ENCODE measurements at regions not wholly inside any gene's neighbourhood (a gene's known extent, or its start where the extent isn't known, plus 50 kb on each side); places are given as distances from the start of the nearest gene placed in this dataset.
"Not testable (repeated sequence)": the region's sequence is repeated elsewhere in the genome, so short reads cannot be mapped to it uniquely, and the experiment has no call there.

DNA sequence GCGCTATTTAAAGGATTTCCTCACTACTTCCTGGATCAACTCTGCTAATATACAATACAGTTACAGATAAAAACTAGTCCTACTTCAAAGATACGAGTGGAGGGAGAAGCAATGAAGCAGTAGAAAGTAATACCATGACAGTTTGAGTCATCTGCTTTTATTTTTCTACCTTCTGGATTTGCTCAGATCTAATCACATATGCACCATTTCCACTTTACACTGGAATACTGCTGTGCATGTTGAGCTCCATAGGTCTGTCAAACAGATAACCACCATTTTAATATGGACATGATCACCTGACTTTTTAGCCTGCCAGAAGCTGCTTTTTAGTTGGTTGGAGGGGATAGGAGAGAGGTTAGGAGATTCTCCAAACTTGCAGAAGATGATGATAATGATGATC lies 92.5 kb downstream of the MMUT start:
- H3K27ac ChIP-seq, result no peak overlapping the region
- no peak for DNase-seq (ENCODE audit: low read depth, low spot score)

DNA sequence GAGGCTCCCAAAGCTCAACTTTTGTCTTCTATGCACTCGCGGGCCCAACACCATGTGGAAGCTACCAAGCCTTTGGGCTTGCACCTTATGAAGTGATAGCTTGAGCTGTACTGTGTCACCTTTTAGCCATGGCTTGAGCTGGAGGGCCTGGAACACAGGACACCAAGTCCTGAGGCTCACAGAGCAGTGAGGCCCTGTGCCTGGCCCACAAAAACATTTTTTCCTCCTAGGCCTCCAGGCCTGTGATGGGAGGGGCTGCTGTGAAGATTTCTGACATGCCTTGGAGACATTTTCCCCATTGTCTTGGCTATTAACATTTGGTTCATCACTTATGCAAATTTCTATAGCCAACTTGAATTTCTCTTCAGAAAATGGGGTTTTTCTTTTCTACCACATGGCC lies 96.5 kb downstream of the MMUT start:
- no peak for DNase-seq (ENCODE audit: low read depth, low spot score)
- no peak overlapping the region for H3K27ac ChIP-seq

DNA sequence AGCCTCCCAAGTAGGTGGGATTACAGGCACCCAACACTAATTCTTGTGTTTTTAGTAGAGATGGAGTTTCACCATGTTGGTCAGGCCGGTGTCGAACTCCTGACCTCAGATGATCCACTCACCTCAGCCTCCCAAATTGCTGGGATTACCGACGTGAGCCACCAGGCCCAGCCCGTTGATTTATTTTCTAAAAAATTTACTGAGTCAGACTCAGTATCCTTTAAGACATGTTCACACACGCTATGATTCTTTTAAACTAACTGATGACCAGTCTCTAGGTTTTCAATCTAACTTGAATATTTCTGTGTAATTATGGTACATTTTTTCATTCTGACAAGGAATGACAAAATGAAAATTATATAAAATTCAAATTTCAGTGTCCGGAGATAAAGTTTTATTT lies 114.5 kb downstream of the MMUT start:
- DNase-seq (ENCODE audit: low read depth, low spot score), result no peak

DNA sequence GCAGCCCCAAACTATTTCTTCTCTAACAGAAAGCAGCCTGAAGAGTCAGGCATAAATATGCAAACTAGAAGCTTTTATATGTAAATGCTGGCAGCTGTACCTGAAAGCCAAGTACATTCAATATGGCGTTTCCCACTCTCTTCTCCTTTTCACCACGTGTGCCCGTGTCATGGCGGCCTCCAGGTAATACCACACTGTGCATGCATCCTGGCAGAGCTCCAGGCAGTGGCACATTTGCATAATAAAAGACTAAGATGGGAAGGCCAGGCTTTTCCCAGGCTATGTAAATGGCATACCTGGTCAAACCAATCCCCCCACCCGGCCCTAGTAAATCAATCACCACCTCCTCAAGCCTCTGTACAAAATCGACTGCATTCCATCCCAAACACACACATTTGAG lies 120.6 kb downstream of the MMUT start:
- no peak for DNase-seq (ENCODE audit: low read depth, low spot score)
- H3K27ac ChIP-seq, result no peak overlapping the region

More for the DNA sequence above, 114.5 kb downstream of the MMUT start:
- no peak overlapping the region for H3K27ac ChIP-seq

DNA sequence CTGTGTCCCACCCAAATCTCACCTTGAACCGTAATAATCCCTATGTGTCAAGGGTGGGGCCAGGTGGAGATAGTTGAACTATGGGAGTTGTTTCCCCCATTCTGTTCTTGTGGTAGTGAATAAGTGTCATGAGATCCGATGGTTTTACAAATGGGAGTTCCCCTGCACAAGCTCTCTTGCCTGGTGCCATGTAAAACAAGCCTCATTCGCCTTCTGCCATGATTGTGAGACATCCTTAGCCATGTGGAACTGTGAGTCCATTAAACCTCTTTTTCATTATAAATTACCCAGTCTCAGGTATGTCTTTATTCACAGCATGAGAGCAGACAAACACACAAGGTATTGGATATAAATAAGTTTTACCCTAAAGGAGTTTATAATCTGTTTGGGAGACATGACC lies 121.2 kb downstream of the MMUT start:
- DNase-seq (ENCODE audit: low read depth, low spot score), result no peak
- no peak overlapping the region for H3K27ac ChIP-seq

DNA sequence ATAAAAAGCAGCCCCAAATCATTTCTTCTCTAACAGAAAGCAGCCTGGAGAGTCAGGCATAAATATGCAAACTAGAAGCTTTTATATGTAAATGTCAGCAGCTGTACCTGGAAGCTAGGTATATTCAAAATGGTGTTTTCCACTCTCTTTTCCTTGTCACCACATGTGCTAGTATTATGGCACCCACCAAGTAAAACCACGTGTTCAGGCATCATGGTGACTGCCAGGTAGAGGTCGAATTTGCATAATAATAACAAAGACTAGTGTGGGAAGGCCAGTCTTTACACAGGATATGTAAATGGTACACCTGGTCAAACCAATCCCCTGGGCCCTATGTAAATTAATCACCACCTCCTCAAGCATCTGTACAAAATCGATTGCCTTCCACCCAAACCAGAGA lies 124.0 kb downstream of the MMUT start:
- no peak overlapping the region for H3K27ac ChIP-seq
- DNase-seq (ENCODE audit: low read depth, low spot score), result no peak

DNA sequence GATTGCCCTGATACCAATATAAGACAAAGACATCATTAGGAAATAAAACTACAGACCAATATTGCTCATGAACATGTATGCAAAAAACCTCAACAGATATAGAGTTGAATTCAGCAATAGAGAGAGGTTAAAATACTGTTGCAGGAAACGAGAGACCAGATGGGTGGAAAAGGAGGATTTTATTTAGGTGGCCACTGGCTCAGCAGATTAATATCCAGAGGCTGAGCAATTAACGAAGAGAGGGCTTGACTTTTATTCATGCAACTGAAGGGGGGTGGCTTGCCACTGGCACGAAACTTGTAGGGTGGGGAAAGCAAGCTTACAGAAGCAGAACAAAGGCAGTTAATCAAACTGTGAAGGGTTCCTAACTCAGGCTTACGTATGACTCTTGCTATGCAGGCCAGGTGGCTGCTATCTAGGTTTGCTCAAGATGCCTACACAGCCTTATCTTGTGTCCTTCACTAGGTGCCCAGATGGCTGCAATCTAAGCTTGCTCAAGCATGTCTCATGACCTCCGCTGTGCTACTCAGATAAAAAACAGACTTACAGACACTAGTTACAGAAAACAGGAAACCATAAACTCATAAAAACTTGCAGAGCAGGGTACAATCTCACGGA lies 126.4 kb downstream of the MMUT start:
- H3K27ac ChIP-seq, result peak overlapping the region; percentile 32
- DNase-seq (ENCODE audit: low read depth, low spot score), result peak; percentile 55

DNA sequence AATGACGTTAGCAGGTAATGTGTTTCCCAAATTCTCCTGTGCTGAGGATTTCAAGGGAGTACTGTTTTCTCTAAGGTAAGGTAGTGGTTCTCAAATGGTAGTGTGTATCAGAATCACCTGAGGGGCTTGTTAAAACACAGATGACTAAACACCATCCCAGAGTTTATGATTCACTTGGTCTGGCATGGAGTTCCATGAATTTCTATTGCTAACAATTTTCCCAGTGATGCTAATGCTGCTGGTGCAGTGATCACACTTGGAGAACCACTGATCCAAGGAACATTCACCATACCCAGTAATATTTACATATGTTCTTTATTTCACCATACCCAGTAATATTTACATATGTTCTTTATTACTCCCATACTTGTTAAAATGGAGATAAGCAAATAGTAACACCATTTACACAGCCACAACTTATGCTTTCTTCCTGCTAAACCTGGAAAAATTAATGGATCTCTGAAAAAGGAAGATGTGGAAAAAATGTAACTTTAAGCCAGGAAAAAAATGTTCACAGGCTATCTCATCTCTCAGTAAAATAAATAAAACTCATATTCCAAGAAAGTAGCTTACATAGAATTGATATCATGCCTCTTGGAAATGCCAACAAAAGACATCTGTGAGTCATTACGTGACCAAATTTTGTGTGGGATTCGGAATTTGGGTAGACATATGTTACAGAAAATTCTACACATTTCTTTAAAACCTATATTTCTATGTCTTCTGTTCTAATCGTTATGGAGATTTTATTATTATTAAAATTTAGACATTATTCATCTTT lies 129.5 kb downstream of the MMUT start:
- DNase-seq (ENCODE audit: low read depth, low spot score), result peak; percentile 33
- peak overlapping the region; percentile 7 for H3K27ac ChIP-seq

DNA sequence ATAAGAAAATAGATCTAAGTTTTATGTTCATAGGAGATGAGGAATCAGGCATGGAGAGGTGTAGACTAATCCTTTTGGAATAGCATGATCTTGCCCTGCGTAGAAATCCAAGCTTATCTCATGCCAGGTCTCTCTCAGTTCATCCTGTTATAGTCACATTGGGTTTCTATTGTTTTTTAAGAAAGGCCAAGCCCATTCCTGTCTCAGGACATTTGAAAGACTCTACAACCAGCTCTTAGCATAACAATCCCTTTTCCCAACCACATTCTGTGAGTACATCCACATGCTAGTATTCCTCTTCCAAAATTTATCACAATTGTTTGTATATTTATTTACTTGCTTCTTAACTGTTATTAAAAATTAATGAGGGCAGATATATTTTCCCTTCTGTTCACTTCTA lies 130.3 kb downstream of the MMUT start:
- DNase-seq (ENCODE audit: low read depth, low spot score), result no peak
- peak overlapping the region; percentile 7 for H3K27ac ChIP-seq

DNA sequence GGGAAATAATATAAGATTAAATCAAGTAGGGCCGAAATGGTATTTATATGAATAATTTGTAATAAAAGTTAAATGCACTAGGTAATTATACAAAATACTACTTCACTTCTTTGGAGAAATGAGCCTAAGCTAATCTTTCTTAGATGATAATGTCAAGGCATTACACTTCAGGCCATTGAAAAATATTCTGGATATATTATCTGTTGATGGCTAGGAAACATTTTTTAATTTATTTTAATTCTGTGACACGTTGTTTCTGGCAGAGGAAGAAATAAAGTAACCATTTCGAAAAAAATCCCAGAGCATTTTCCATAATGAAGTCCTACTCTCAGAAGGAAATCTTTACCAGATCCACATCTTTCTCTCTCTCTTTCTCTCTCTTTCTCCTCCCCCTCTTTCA lies 133.9 kb downstream of the MMUT start:
- H3K27ac ChIP-seq, result no peak overlapping the region
- DNase-seq (ENCODE audit: low read depth, low spot score), result no peak

DNA sequence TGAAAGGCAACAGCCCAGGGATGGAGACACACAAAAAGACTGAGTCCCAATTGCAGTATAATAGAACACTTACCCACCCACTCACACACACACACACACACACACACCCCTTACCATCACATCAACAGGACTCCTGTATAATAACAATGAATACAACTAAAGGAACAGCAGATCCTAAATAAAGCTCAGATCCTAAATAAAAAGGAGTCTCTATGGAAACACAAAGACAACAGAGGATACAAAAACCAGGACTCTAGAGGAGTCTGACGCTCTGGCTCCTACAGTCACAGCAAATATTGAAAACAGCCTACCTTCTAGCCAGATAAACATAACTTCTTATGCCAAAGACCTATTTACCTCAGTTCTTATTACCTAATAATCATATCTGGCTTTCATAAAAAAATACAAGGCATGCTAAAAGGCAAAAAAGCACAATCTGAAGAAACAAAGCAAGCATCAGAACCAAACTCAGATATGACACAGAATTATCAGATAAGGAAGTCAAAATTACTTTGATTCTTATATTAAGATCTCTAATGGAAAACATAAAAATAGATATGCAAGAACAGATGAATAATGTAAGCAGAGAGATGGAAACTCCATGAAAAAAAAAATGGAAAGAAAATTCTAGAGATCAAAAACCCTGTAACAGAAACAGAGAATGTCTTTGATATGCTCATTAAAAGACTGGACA lies 134.9 kb downstream of the MMUT start:
- H3K27ac ChIP-seq, result no peak overlapping the region
- no peak for DNase-seq (ENCODE audit: low read depth, low spot score)

DNA sequence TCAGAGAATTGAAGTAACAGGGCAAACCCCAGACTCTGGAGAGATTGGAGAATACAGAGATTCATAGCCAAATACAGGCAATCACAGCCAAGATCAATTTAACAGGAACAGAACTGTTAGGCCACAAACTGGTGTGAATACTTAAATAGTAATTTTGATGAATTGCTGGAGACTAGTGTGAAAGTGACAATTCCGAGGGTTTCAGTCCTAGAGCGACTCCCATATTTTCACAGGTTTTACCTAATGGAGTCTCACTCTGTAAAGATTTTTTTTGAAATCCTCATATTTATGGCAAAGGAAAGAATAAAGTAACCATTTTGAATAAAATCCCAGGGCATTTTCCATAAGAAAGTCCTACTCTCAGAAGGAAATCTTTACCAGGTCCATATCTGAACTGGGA lies 135.5 kb downstream of the MMUT start:
- DNase-seq (ENCODE audit: low read depth, low spot score), result no peak
- H3K27ac ChIP-seq, result peak overlapping the region; percentile 93

DNA sequence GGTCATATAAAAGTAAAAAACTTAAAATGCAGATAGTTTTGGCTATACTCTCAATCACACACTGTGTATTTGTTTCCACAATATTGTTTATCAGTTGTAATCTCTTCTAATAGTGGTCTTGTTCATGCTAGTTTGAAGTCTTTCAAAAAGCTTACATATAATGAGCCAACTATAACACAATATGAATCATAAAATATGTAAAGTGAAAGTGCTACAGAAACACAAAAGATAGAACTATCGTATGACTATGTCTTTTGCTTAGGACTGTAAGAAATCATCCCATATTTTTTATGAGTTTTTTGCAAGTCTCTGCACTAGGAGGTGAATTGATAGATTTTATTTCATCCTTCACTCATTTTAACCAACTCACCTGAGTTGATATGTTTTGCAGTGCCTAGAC lies 136.0 kb downstream of the MMUT start:
- no peak for DNase-seq (ENCODE audit: low read depth, low spot score)
- H3K27ac ChIP-seq, result peak overlapping the region; percentile 93

DNA sequence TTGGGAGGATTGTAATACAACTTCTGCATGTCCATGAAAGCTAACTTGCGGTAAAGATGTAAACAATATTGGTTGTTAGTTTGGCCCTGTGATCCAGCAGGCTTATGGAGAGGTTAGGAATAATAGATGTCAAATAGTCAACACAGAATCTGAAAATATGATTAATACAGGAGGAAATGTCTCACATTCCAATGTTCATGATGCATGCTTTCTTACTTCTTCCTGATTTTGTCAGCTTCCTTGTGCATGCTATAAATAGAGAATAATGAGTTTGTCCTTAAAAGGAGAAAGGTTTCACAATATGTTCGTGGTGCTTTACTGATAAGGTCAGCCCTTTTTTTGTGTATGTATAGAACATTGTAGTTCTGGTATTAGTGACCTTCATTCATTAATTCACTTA lies 136.7 kb downstream of the MMUT start:
- peak overlapping the region; percentile 93 for H3K27ac ChIP-seq

DNA sequence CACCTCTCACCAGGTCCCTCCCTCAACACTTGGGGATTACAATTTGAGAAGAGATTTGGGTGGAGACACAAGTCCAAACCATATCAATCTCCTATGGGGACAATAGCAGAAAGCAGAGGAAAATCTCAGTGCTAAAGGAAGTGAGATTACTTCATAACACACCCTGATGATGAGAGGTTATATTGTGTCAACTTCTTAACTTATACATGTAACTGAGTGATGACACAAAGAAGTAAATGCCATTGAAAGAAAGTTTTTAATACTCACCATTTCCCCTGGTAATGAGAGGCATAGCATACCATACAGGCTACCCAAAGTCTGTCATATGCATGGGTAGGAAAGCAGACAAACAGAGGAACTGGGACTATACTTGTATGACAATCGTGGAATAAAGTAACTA lies 137.2 kb downstream of the MMUT start:
- H3K27ac ChIP-seq, result peak overlapping the region; percentile 93
- DNase-seq (ENCODE audit: low read depth, low spot score), result no peak

More for the DNA sequence above, 136.7 kb downstream of the MMUT start:
- peak; percentile 52 for DNase-seq (ENCODE audit: low read depth, low spot score)

DNA sequence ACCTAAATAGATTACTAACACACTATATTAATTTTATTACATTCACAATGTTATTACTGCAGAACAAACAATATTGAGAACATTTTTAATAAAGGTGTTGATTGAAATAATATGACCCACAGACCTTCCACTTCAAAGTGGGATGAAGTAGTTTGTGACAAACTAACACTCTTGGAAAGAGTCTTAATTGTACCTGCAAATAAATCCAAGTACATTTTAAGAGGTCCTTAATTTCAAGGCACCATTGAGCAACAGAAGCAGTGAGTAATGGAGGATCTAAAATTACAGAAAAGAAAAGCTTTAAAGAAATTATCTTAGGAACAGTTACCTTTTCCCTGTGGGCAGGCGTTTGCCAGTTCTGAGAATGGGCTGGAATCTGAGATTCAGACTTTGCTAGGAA lies 140.2 kb downstream of the MMUT start:
- H3K27ac ChIP-seq, result no peak overlapping the region
- no peak for DNase-seq (ENCODE audit: low read depth, low spot score)

DNA sequence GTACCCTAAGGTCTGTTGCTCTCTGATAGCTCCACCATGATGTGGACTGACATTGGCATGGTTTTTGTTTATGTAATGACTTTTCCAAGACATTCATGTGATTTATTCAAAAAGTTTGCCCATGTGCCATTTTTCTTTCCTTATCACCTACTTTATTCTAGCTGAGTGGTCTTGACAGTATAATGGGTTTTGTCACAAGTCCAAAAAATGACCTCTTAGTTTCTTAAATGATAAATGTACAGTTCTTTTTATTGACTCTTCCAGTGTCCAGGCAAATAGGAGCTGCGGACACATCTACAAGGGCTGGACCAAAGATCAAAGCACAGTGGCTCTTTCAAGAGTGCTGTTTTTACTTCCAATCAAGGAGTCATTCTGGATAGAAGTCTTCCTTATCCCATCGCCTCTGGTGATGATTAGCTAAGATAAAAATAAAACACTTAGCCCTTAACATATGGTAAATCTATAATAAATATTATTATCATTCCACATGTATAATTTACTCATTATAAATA lies 141.4 kb downstream of the MMUT start:
- no peak for DNase-seq (ENCODE audit: low read depth, low spot score)
- H3K27ac ChIP-seq, result no peak overlapping the region

DNA sequence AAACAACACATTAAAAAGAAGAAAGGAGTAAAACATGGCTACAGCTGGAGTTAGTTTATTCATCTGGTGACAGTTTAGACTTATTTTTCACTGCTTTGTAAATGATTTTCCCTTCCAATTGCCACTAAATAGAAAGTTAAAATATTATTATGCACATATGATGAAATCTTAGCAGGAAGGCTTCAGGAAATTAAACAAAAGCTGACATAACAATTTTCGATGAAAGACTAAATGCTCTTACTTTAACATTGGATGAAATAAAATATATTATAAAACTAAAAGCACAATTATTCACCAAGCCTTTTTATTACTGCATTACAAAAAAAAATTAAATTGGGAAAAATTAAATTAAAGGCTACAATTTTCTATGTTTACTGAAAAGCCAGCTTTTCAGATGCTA lies 158.0 kb downstream of the MMUT start:
- no peak for DNase-seq (ENCODE audit: low read depth, low spot score)
- no peak overlapping the region for H3K27ac ChIP-seq

DNA sequence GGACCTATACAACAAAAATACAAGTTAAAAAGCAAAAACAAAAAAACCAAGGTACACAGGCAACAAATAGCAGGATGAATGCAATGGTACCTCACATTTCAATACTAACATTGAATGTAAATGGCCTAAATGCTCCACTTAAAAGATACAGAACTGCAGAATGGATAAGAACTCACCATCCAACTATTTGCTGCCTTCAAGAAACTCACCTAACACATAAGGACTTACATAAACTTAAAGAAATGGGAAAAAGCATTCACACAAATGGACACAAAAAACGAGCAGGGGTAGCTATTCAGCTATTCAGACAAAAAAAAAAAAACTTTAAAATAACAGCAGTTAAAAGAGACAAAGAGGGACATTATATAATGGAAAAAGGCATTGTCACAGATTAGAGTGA lies 158.7 kb downstream of the MMUT start:
- not testable (repeated sequence) for DNase-seq (ENCODE audit: low read depth, low spot score); H3K27ac ChIP-seq

DNA sequence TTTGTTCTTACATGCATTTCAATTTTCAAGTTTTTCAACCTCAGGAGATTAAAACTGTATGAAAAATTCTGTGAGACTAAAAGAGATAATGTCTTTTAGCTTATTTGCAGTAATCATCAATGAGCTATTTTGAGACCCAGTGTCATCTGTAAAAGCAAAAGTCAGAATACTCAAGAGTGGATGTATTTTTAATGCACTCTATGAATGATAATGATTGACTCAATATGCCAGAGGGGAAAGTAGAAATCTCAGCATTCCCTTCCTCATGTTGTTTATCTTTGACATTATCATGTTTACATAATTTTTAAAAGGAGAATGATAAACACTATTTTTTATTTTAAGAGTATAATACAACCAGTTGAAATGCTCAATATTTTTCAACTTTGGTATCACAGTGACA lies 162.1 kb downstream of the MMUT start:
- DNase-seq (ENCODE audit: low read depth, low spot score), result no peak
- H3K27ac ChIP-seq, result no peak overlapping the region

DNA sequence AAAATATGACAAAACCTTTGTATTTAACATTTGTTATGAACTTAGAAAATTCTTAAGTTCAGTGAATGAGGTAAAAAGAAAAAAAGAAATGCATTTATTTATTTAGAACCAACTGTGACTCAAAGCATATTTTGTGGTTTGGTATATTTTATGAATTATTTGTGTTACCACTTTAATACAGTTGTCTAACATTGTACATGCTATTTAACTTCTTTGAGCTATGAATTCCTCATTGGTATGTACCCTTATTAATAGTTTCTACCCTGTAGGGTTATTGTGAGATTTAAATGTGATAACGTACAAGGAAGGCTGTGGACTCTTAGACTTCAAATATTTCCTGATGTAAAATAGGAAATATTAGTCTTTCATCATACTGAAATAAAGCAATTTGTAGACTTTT lies 162.6 kb downstream of the MMUT start:
- no peak for DNase-seq (ENCODE audit: low read depth, low spot score)
- H3K27ac ChIP-seq, result no peak overlapping the region
